ENCODE measurements at regions not wholly inside any gene's neighbourhood (a gene's known extent, or its start where the extent isn't known, plus 50 kb on each side); places are given as distances from the start of the nearest gene placed in this dataset.

GRCh38 chr2:13066676-13067075 lies 349.9 kb downstream of the TRIB2 start:
- no peak for TF ChIP-seq CTCF (IDR thresholded peaks at IDR 0.05)
- no peak for TF ChIP-seq POLR2A (IDR thresholded peaks at IDR 0.05)

All from right lobe of liver (tissue), 4 donors.